ENCODE measurements at regions not wholly inside any gene's neighbourhood (a gene's known extent, or its start where the extent isn't known, plus 50 kb on each side); places are given as distances from the start of the nearest gene placed in this dataset.

DNA sequence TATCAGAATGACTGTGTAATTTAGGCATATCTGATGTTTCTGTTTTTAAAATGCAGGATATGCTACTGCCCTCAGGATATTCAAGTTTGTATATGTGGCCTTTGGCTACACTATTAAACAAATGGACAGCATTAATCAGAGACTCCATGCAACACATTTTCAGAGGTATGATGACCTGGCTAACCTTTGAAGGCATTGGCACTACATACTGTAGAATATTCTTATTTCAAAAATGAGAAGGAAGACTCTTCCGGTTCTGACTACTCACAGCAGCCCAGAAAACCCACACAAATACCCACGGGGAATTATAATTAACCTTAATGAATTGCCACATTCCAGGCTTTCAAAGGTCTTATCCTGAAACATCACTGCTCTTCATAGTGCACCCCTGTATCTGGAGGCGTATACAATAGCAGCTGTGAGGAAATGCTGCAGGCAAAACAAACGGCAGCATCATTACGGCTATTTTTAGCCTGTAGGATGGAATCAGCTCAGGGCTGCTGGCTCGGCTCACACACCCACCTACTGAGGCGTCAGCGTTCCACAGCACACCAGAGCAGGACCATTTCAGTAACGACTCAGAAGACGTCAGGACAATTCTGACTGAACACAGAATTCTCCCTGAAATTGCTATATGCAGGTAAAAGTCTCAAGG, 648.5 kb downstream of the RPS29 start (continued):
- TF ChIP-seq, protein P1, sequence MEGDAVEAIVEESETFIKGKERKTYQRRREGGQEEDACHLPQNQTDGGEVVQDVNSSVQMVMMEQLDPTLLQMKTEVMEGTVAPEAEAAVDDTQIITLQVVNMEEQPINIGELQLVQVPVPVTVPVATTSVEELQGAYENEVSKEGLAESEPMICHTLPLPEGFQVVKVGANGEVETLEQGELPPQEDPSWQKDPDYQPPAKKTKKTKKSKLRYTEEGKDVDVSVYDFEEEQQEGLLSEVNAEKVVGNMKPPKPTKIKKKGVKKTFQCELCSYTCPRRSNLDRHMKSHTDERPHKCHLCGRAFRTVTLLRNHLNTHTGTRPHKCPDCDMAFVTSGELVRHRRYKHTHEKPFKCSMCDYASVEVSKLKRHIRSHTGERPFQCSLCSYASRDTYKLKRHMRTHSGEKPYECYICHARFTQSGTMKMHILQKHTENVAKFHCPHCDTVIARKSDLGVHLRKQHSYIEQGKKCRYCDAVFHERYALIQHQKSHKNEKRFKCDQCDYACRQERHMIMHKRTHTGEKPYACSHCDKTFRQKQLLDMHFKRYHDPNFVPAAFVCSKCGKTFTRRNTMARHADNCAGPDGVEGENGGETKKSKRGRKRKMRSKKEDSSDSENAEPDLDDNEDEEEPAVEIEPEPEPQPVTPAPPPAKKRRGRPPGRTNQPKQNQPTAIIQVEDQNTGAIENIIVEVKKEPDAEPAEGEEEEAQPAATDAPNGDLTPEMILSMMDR (IDR thresholded peaks at IDR 0.05 in 2 of 3, conservative IDR thresholded peaks at IDR 0.05 in 1 of 3; ENCODE audit: borderline replicate concordance in 1 of 3, insufficient read depth in 1 of 3, low read depth in 2 of 3, low read length in 2 of 3) = no peak
- TF ChIP-seq RAD21 (IDR thresholded peaks at IDR 0.05; ENCODE audit: low read depth) = no peak
- no peak for TF ChIP-seq JUND (IDR thresholded peaks at IDR 0.05)
- TF ChIP-seq SP1 (IDR thresholded peaks at IDR 0.05; ENCODE audit: low read depth) = no peak

DNA sequence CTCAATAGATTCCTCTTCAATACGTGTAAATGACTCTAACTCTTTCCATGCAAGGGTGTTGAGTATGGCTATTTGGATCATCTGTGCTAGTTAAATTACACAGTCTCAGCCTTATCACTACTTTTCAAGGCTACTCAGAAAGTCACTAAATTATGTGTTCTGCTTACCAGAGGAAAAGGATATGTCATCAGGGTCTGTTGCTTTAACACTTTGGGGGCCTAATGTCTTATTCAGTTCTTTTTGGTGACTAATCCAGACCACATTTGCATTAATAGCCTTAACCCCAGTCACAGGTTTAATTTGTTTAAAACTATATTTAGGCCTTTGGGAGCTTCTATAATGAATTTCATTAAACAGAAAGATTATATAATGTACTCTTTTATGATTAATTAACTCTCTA, 649.3 kb downstream of the RPS29 start:
- Histone ChIP-seq H2AFZ (ENCODE audit: low read depth, low read length, poor library complexity, severe bottlenecking) (no peak overlapping the region), H3K9ac (ENCODE audit: low read length) (no peak overlapping the region), H3K79me2 (ENCODE audit: insufficient read depth, low read length) (no peaks in the 10 kb centered on the region), H4K20me1 (ENCODE audit: insufficient read depth) (no peaks in the 10 kb centered on the region), H3K9me2 (ENCODE audit: insufficient read depth) (no peaks in the 10 kb centered on the region), H3K9me3 (ENCODE audit: control insufficient read depth in 1 of 2, insufficient read depth in 1 of 2, low read depth in 1 of 2, low read length in 2 of 2) (no peaks in the 10 kb centered on the region; a peak in 1 of 4 replicates), H3K36me3 (ENCODE audit: control insufficient read depth in 1 of 2, insufficient read depth in 2 of 2, low read length in 2 of 2) (no peaks in the 10 kb centered on the region), H3K27ac (ENCODE audit: low read depth, low read length) (no peak overlapping the region), H3K4me2 (ENCODE audit: low read length) (no peak overlapping the region), H3K27me3 (ENCODE audit: insufficient read depth, low read length) (no peaks in the 10 kb centered on the region), H3K4me3 (replicated peaks in 1 of 2; ENCODE audit: low read depth in 1 of 2, low read length in 2 of 2) (no peak overlapping the region), H3K4me1 (ENCODE audit: control insufficient read depth in 1 of 2, insufficient read depth in 2 of 2, low read length in 2 of 2) (no peaks in the 10 kb centered on the region)
- DNase-seq (ENCODE audit: low read depth, low spot score) (no peak), ATAC-seq (no peak)
- BruUV-seq (replicated peaks) = no TSS peak
- ChIA-PET CTCF (no interaction called here), POLR2A (no interaction called here), RAD21 (ENCODE audit: low non-redundant PET in 1 of 2, low total read pairs in 2 of 2, uncharacterized antibody in 2 of 2, unreplicated experiment in 2 of 2) (no interaction called here)
- intact Hi-C loops (cut with micrococcal nuclease) = no loop called here
- TF ChIP-seq EZH2phosphoT487 (IDR thresholded peaks at IDR 0.05; ENCODE audit: borderline replicate concordance) = no peak

DNA sequence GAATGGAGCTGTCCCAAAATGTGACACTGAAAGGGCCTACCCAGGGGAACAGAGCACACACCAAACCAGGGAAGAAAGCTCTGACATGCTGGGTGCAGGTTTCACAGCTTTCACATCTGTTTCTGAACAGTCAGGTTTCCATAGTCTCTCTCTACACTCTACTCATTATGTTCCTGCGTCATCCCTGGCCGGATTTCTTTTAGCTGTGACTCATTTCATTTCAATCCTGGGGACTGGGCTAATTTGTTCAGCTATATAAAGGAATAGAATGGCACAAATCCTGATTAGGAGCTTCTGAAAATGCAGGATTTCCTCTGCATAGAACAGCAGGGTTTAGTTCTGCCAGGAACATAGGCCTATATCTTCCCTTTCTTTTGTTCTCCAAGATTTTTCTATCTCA, 649.8 kb downstream of the RPS29 start:
- no peaks in the 10 kb centered on the region for H3K27me3 ChIP-seq (ENCODE audit: insufficient read depth, low read length)
- RAD21 ChIA-PET (ENCODE audit: low non-redundant PET in 1 of 2, low total read pairs in 2 of 2, uncharacterized antibody in 2 of 2, unreplicated experiment in 2 of 2) = no interaction called here
- no peaks in the 10 kb centered on the region for H3K79me2 ChIP-seq (ENCODE audit: insufficient read depth, low read length)
- intact Hi-C loops (cut with micrococcal nuclease) = no loop called here
- DNase-seq (ENCODE audit: low read depth, low spot score) (no peak), ATAC-seq (no peak)
- H2AFZ ChIP-seq (ENCODE audit: low read depth, low read length, poor library complexity, severe bottlenecking) = no peak overlapping the region
- no peaks in the 10 kb centered on the region for H3K4me1 ChIP-seq (ENCODE audit: control insufficient read depth in 1 of 2, insufficient read depth in 2 of 2, low read length in 2 of 2)
- BruUV-seq (replicated peaks) = no TSS peak
- H3K4me3 ChIP-seq (replicated peaks in 1 of 2; ENCODE audit: low read depth in 1 of 2, low read length in 2 of 2) = no peak overlapping the region
- no peaks in the 10 kb centered on the region for H3K9me2 ChIP-seq (ENCODE audit: insufficient read depth)
- no peak overlapping the region for H3K27ac ChIP-seq (ENCODE audit: low read depth, low read length)
- no peaks in the 10 kb centered on the region; a peak in 1 of 4 replicates for H3K9me3 ChIP-seq (ENCODE audit: control insufficient read depth in 1 of 2, insufficient read depth in 1 of 2, low read depth in 1 of 2, low read length in 2 of 2)
- H3K36me3 ChIP-seq (ENCODE audit: control insufficient read depth in 1 of 2, insufficient read depth in 2 of 2, low read length in 2 of 2) = no peaks in the 10 kb centered on the region
- no peak overlapping the region for H3K4me2 ChIP-seq (ENCODE audit: low read length)
- no peaks in the 10 kb centered on the region for H4K20me1 ChIP-seq (ENCODE audit: insufficient read depth)
- CTCF ChIA-PET = no interaction called here
- no peak overlapping the region for H3K9ac ChIP-seq (ENCODE audit: low read length)
- POLR2A ChIA-PET = no interaction called here
- TF ChIP-seq SP1 (IDR thresholded peaks at IDR 0.05; ENCODE audit: low read depth) (no peak), TCF7L2 (IDR thresholded peaks at IDR 0.05; ENCODE audit: borderline replicate concordance, extremely low read depth, insufficient read depth, insufficient read length) (no peak), POLR2A (IDR thresholded peaks at IDR 0.05; ENCODE audit: borderline replicate concordance, extremely low read depth, insufficient read depth, insufficient read length) (no peak), EZH2 (IDR thresholded peaks at IDR 0.05) (no peak), SIN3A (IDR thresholded peaks at IDR 0.05; ENCODE audit: low read depth) (no peak), POLR2AphosphoS5 (IDR thresholded peaks at IDR 0.05; ENCODE audit: low read depth, low read length) (no peak), EZH2phosphoT487 (IDR thresholded peaks at IDR 0.05; ENCODE audit: borderline replicate concordance) (no peak), ZFX (IDR thresholded peaks at IDR 0.05) (no peak), ZNF274 (IDR thresholded peaks at IDR 0.05; ENCODE audit: low read depth, low read length) (no peak), CEBPB (IDR thresholded peaks at IDR 0.05; ENCODE audit: low read depth) (no peak), RAD21 (IDR thresholded peaks at IDR 0.05; ENCODE audit: low read depth) (no peak)
- TF ChIP-seq, protein P1 (IDR thresholded peaks at IDR 0.05 in 2 of 3, conservative IDR thresholded peaks at IDR 0.05 in 1 of 3; ENCODE audit: borderline replicate concordance in 1 of 3, insufficient read depth in 1 of 3, low read depth in 2 of 3, low read length in 2 of 3) = no peak
- TF ChIP-seq, protein P2, sequence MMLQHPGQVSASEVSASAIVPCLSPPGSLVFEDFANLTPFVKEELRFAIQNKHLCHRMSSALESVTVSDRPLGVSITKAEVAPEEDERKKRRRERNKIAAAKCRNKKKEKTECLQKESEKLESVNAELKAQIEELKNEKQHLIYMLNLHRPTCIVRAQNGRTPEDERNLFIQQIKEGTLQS (IDR thresholded peaks at IDR 0.05) = no peak
